H1 (cell line): ENCODE measurements at regions not wholly inside any gene's neighbourhood (a gene's known extent, or its start where the extent isn't known, plus 50 kb on each side); places are given as distances from the start of the nearest gene placed in this dataset.

Experiments
- CTCF ChIA-PET: fragments of 300-600 bp; sonication (Branson Sonifier 250); formaldehyde crosslinking; loops from one replicate; lab custom pipeline; 2021; ENCODE audit not compliant: partially characterized antibody; lab: Charles Lee
- POLR2A ChIA-PET: fragments of 300-600 bp; sonication (Branson Sonifier 250); formaldehyde crosslinking; loops from one replicate; lab custom pipeline; 2021; ENCODE audit warnings: inconsistent platforms; ENCODE audit not compliant: partially characterized antibody; lab: Charles Lee
- DNase-seq, 2 experiments: peaks; one replicate each; pipeline versions ENCODE4 v3.0.0 to v3.0.0-alpha.2; 2010 to 2022; ENCODE audit warnings: low spot score in 2 of 2, low read depth in 1 of 2, mixed read lengths in 1 of 2
- FAIRE-seq: peaks from 2 replicates; lab custom pipeline; 2011; peaks lifted over from hg19 to GRCh38; lab: Jason Lieb, UNC
- H2AFZ ChIP-seq: 2 replicates; pipeline ENCODE4 v1.8.1; 2012; ENCODE audit warnings: low read length, inconsistent platforms
- H2AK5ac ChIP-seq: 2 replicates; pipeline ENCODE4 v1.6.1; 2013; ENCODE audit warnings: low read depth, low read length
- H2BK120ac ChIP-seq: replicated peaks from 2 replicates; pipeline ENCODE3; 2013; ENCODE audit warnings: low read depth, low read length, inconsistent platforms
- H2BK12ac ChIP-seq: 2 replicates; pipeline ENCODE4 v1.6.1; 2013; ENCODE audit warnings: low read depth, low read length
- H2BK15ac ChIP-seq: 2 replicates; pipeline ENCODE4 v1.6.1; 2013; ENCODE audit warnings: low read length
- H2BK20ac ChIP-seq: 2 replicates; pipeline ENCODE4 v1.6.1; 2013; ENCODE audit warnings: low read length
- H2BK5ac ChIP-seq: 2 replicates; pipeline ENCODE4 v1.6.1; 2013; ENCODE audit warnings: low read depth, low read length
- H3K14ac ChIP-seq: 2 replicates; pipeline ENCODE4 v1.6.1; 2013; ENCODE audit warnings: inconsistent platforms; ENCODE audit not compliant: insufficient read length
- H3K18ac ChIP-seq: 2 replicates; pipeline ENCODE4 v1.6.1; 2013; ENCODE audit warnings: low read length; ENCODE audit errors: extremely low read depth
- H3K23ac ChIP-seq: 2 replicates; pipeline ENCODE4 v1.6.1; 2013; ENCODE audit warnings: inconsistent platforms; ENCODE audit not compliant: insufficient read length
- H3K23me2 ChIP-seq: 2 replicates; pipeline ENCODE4 v1.6.1; 2013; ENCODE audit warnings: low read depth, low read length
- H3K27ac ChIP-seq: 2 replicates; pipeline ENCODE4 v1.6.1; 2011; ENCODE audit warnings: low read depth, low read length, inconsistent platforms
- H3K27me3 ChIP-seq, 4 experiments: replicated peaks in 1 of 4; 1 replicate in 1 of 4; 2 replicates in 3 of 4; pipeline versions ENCODE4 v1.6.1 to v1.8.1; 2011 to 2013; ENCODE audit warnings: low read length in 3 of 4, mild to moderate bottlenecking in 3 of 4, inconsistent platforms in 2 of 4, mixed read lengths in 2 of 4, moderate library complexity in 1 of 4; ENCODE audit not compliant: control insufficient read depth in 3 of 4, insufficient read depth in 3 of 4; ENCODE audit errors: extremely low read depth in 1 of 4
- H3K36me3 ChIP-seq, 4 experiments: 2 replicates each; pipeline versions ENCODE4 v1.6.1 to v1.8.1; 2011 to 2013; ENCODE audit warnings: mild to moderate bottlenecking in 4 of 4, low read length in 3 of 4, moderate library complexity in 2 of 4, control low read depth in 1 of 4, inconsistent platforms in 1 of 4; ENCODE audit not compliant: insufficient read depth in 4 of 4, control insufficient read depth in 2 of 4
- H3K4ac ChIP-seq: replicated peaks from 2 replicates; pipeline ENCODE3; 2013; ENCODE audit warnings: low read length, low read depth, mixed read lengths, inconsistent platforms; ENCODE audit not compliant: insufficient read length
- H3K4me1 ChIP-seq, 4 experiments: replicated peaks in 1 of 4; 1 replicate in 1 of 4; 2 replicates in 3 of 4; pipeline versions ENCODE4 v1.6.1 to v1.8.1; 2011 to 2013; ENCODE audit warnings: low read length in 3 of 4, inconsistent platforms in 2 of 4, mixed read lengths in 1 of 4; ENCODE audit not compliant: insufficient read depth in 4 of 4, control insufficient read depth in 3 of 4
- H3K4me2 ChIP-seq, 2 experiments: 2 replicates each; pipeline versions ENCODE4 v1.6.1 to v1.8.1; 2011 to 2013; ENCODE audit warnings: low read depth in 2 of 2, low read length in 2 of 2, control low read depth in 1 of 2, inconsistent platforms in 1 of 2, mild to moderate bottlenecking in 1 of 2; ENCODE audit not compliant: insufficient read depth in 1 of 2
- H3K4me3 ChIP-seq, 4 experiments: fragments of 200-600, 300-600 bp in 1 of 4; sonication (generic), shearing (Covaris generic), sonication (Bioruptor Twin) in 1 of 4; 2 replicates each; pipeline versions ENCODE4 v1.5.1 to v1.8.1; 2011 to 2016; ENCODE audit warnings: low read length in 4 of 4, low read depth in 3 of 4, control low read depth in 2 of 4, inconsistent platforms in 2 of 4, mild to moderate bottlenecking in 2 of 4, mixed read lengths in 1 of 4, moderate library complexity in 1 of 4; ENCODE audit not compliant: insufficient read depth in 2 of 4; ENCODE audit errors: extremely low read depth in 1 of 4
- H3K56ac ChIP-seq: replicated peaks from 2 replicates; pipeline ENCODE3; 2013; ENCODE audit warnings: low read depth, mild to moderate bottlenecking, mixed read lengths, low read length, inconsistent platforms; ENCODE audit not compliant: insufficient read length
- H3K79me1 ChIP-seq: 2 replicates; pipeline ENCODE4 v1.6.1; 2013; ENCODE audit warnings: low read depth, low read length, control low read depth
- H3K79me2 ChIP-seq, 2 experiments: 2 replicates each; pipeline versions ENCODE4 v1.6.1 to v1.8.1; 2012 to 2013; ENCODE audit warnings: low read length in 2 of 2, mild to moderate bottlenecking in 2 of 2, inconsistent platforms in 1 of 2; ENCODE audit not compliant: insufficient read depth in 2 of 2, control insufficient read depth in 1 of 2
- H3K9ac ChIP-seq, 4 experiments: replicated peaks in 1 of 4; 1 replicate in 1 of 4; 2 replicates in 3 of 4; pipeline versions ENCODE4 v1.6.1 to v1.8.1; 2011 to 2013; ENCODE audit warnings: low read depth in 3 of 4, low read length in 3 of 4, control low read depth in 2 of 4, mild to moderate bottlenecking in 2 of 4, moderate library complexity in 2 of 4, inconsistent platforms in 1 of 4; ENCODE audit errors: extremely low read depth in 1 of 4
- H3K9me3 ChIP-seq, 2 experiments: 2 replicates each; pipeline versions ENCODE4 v1.6.1 to v1.8.1; 2012 to 2013; ENCODE audit warnings: mild to moderate bottlenecking in 2 of 2, moderate library complexity in 2 of 2, control low read depth in 1 of 2, inconsistent platforms in 1 of 2, low read depth in 1 of 2, low read length in 1 of 2, mixed read lengths in 1 of 2; ENCODE audit not compliant: insufficient read depth in 2 of 2
- H4K20me1 ChIP-seq, 2 experiments: replicated peaks in 1 of 2; 2 replicates each; pipeline versions ENCODE3 to v1.8.1; 2011 to 2013; ENCODE audit warnings: inconsistent platforms in 2 of 2, low read length in 2 of 2, mild to moderate bottlenecking in 1 of 2; ENCODE audit not compliant: insufficient read depth in 2 of 2, control insufficient read depth in 1 of 2
- H4K5ac ChIP-seq: 2 replicates; pipeline ENCODE4 v1.6.1; 2013; ENCODE audit warnings: low read length, low read depth, mixed read lengths, inconsistent platforms; ENCODE audit not compliant: insufficient read length
- H4K8ac ChIP-seq: 2 replicates; pipeline ENCODE4 v1.8.0; 2013; ENCODE audit warnings: mild to moderate bottlenecking, moderate library complexity, low read length, inconsistent platforms; ENCODE audit not compliant: insufficient read depth; ENCODE audit errors: extremely low read depth
- H4K91ac ChIP-seq: replicated peaks from 2 replicates; pipeline ENCODE3; 2013; ENCODE audit warnings: low read length, mixed read lengths, inconsistent platforms; ENCODE audit not compliant: insufficient read length
- CHD1 ChIP-seq: IDR thresholded peaks from 2 replicates; pipeline ENCODE4 v1.6.1; 2012; ENCODE audit warnings: low read depth, low read length, improper control_type of control experiment
- CREB1 ChIP-seq: IDR thresholded peaks from 2 replicates; pipeline ENCODE4 v1.6.1; 2012; ENCODE audit warnings: inconsistent platforms
- EZH2 ChIP-seq: fragments of 200-600 bp; sonication (generic); IDR thresholded peaks from 2 replicates; pipeline ENCODE4 v1.7.1; 2012; ENCODE audit warnings: low read depth, mild to moderate bottlenecking, moderate library complexity, low read length, inconsistent platforms; ENCODE audit not compliant: severe bottlenecking
- GABPA ChIP-seq: IDR thresholded peaks from 2 replicates; pipeline ENCODE4 v1.6.1; 2011; ENCODE audit warnings: mild to moderate bottlenecking, low read length, moderate library complexity, borderline replicate concordance; ENCODE audit not compliant: insufficient read depth
- KDM1A ChIP-seq: fragments of 200-600, 300-600 bp; sonication (generic); IDR thresholded peaks from 2 replicates; pipeline ENCODE4 v1.7.1; 2016; ENCODE audit warnings: mild to moderate bottlenecking, low read length, borderline replicate concordance
- NRF1 ChIP-seq: IDR thresholded peaks from 2 replicates; pipeline ENCODE4 v1.6.1; 2011; ENCODE audit warnings: mild to moderate bottlenecking, low read depth, low read length, improper control_type of control experiment
- PHF8 ChIP-seq: fragments of 200-600 bp; sonication (generic); conservative IDR thresholded peaks from 2 replicates; pipeline ENCODE4 v1.7.1; 2012; ENCODE audit warnings: low read depth, mild to moderate bottlenecking, inconsistent platforms, low read length, moderate library complexity
- POLR2A ChIP-seq, 2 experiments: IDR thresholded peaks; 1 replicate in 1 of 2; 2 replicates in 1 of 2; pipeline ENCODE4 v1.6.1; 2011; ENCODE audit warnings: low read depth in 2 of 2, low read length in 2 of 2, mild to moderate bottlenecking in 2 of 2; ENCODE audit errors: control extremely low read depth in 1 of 2
- RBBP5 ChIP-seq: IDR thresholded peaks from 2 replicates; pipeline ENCODE4 v1.7.1; 2012; ENCODE audit warnings: low read depth, mild to moderate bottlenecking, inconsistent platforms, low read length, moderate library complexity, borderline replicate concordance
- RFX5 ChIP-seq: IDR thresholded peaks from 2 replicates; pipeline ENCODE4 v1.6.1; 2011; ENCODE audit warnings: low read depth, low read length, improper control_type of control experiment, borderline replicate concordance
- SP4 ChIP-seq: IDR thresholded peaks from 2 replicates; pipeline ENCODE4 v1.6.1; 2012; ENCODE audit warnings: low read length, inconsistent platforms
- SUZ12 ChIP-seq: fragments of 200-600 bp; sonication (generic); IDR thresholded peaks from 2 replicates; pipeline ENCODE4 v1.6.1; 2012; ENCODE audit warnings: mild to moderate bottlenecking, inconsistent platforms, low read length, moderate library complexity, mixed read lengths
- WGBS, 2 experiments: shearing (Covaris generic) in 1 of 2; methylation state at CpG; one replicate each; pipeline versions ENCODE4 v1.1.6 to v1.1.7; 2013 to 2015; ENCODE audit warnings: low lambda C conversion rate in 2 of 2, mixed read lengths in 2 of 2, inconsistent platforms in 1 of 2, low coverage in 1 of 2, missing lambda C conversion rate in 1 of 2; ENCODE audit not compliant: insufficient replicate concordance in 2 of 2, insufficient coverage in 1 of 2, insufficient read length in 1 of 2; ENCODE audit errors: extremely low coverage in 1 of 2, missing lambda C conversion rate in 1 of 2; 5-methylcytosine and 5-hydroxymethylcytosine counted together
- TF ChIP-seq, protein P1 (sequence below): IDR thresholded peaks from 2 replicates; pipeline ENCODE4 v1.6.1; 2011; ENCODE audit warnings: low read depth, mild to moderate bottlenecking, low read length; ENCODE audit not compliant: insufficient read depth
- TF ChIP-seq, protein P2 (sequence below): IDR thresholded peaks from 2 replicates; pipeline ENCODE4 v1.6.1; 2012; ENCODE audit warnings: inconsistent platforms

DNA sequence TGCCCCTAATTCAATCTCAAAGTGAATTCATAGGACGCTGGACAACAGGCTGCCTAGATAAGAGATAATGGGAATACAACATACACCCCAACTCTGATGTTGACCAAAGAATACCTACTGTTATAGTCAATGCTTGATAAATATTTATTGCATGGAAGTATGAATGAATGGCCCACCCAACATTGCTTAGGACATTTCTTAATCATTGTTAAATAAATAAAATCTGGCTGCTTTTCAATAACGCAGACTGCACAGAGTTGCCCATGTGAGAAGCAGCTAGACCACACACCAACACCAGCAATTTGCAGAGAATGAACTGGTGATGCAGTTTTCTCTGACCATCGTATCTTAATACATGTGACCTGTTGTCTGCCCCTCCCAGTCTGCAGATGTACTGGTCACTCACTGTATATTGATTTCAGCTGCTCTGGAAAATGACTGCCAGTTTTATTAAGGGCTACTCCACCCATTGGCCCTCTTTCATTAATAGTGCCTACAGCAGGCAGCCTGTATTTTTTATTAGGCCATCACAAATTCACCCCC lies 236.2 kb upstream of the WWC1 start:
- ChIA-PET CTCF (interaction anchor here (0.7 to 6.1 kb wide), 5 partner anchors 7 to 110 kb away, joined by 3 to 23 read pairs (median 4); no protein-coding TSS in a partner anchor), POLR2A (no interaction called here)
- no peak for TF ChIP-seq SP4
- TF ChIP-seq PHF8, result no peak
- no peak for TF ChIP-seq NRF1
- TF ChIP-seq GABPA, result no peak
- TF ChIP-seq, protein P1, sequence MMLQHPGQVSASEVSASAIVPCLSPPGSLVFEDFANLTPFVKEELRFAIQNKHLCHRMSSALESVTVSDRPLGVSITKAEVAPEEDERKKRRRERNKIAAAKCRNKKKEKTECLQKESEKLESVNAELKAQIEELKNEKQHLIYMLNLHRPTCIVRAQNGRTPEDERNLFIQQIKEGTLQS, result no peak
- no peak for TF ChIP-seq KDM1A
- no peak for TF ChIP-seq RFX5
- no peak for TF ChIP-seq CHD1
- TF ChIP-seq POLR2A (IDR thresholded peaks at IDR 0.05; ENCODE audit: control extremely low read depth in 1 of 2, low read depth in 2 of 2, low read length in 2 of 2), result no peak
- TF ChIP-seq, protein P2, sequence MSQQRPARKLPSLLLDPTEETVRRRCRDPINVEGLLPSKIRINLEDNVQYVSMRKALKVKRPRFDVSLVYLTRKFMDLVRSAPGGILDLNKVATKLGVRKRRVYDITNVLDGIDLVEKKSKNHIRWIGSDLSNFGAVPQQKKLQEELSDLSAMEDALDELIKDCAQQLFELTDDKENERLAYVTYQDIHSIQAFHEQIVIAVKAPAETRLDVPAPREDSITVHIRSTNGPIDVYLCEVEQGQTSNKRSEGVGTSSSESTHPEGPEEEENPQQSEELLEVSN, result no peak
- TF ChIP-seq RBBP5, result no peak
- no peak for TF ChIP-seq EZH2
- TF ChIP-seq SUZ12, result no peak
- TF ChIP-seq CREB1, result no peak

More for the DNA sequence above, 236.2 kb upstream of the WWC1 start:
- H2BK20ac ChIP-seq, result no peak overlapping the region
- no peak overlapping the region for H2BK15ac ChIP-seq
- no peak overlapping the region for H3K27ac ChIP-seq
- H3K9ac ChIP-seq, result no peak overlapping the region
- no peak overlapping the region for H2BK5ac ChIP-seq
- H3K27me3 ChIP-seq, result no peaks in the 10 kb centered on the region
- H2BK12ac ChIP-seq, result no peak overlapping the region
- H3K36me3 ChIP-seq, result no peaks in the 10 kb centered on the region; a peak in 1 of 8 replicates
- no peak overlapping the region for H3K4me2 ChIP-seq
- H4K91ac ChIP-seq, result no peak overlapping the region
- no peak overlapping the region for H2AFZ ChIP-seq
- H2BK120ac ChIP-seq, result no peak overlapping the region
- 96% methylated on average over 3 of the region's 3 CpGs; no CpG with 5 or more reads in 1 of the 2 experiments for WGBS, 2 experiments
- no peaks in the 10 kb centered on the region for H4K20me1 ChIP-seq
- no peak overlapping the region for H3K14ac ChIP-seq
- no peak overlapping the region for H3K56ac ChIP-seq
- H3K23ac ChIP-seq, result no peak overlapping the region
- no peaks in the 10 kb centered on the region for H3K79me2 ChIP-seq
- no peak overlapping the region for H2AK5ac ChIP-seq
- no peaks in the 10 kb centered on the region for H3K23me2 ChIP-seq
- DNase-seq (no peak), FAIRE-seq (no peak)
- H3K4ac ChIP-seq, result no peak overlapping the region
- H3K79me1 ChIP-seq, result no peaks in the 10 kb centered on the region
- H3K18ac ChIP-seq, result no peak overlapping the region
- H4K8ac ChIP-seq, result no peak overlapping the region
- H4K5ac ChIP-seq, result no peak overlapping the region
- H3K4me3 ChIP-seq, result no peak overlapping the region
- H3K9me3 ChIP-seq, result peaks cover 7 to 8% of the 10 kb centered on the region in 2 experiments; a peak in 2 of 4 replicates
- no peaks in the 10 kb centered on the region for H3K4me1 ChIP-seq
